ENCODE measurements at regions not wholly inside any gene's neighbourhood (a gene's known extent, or its start where the extent isn't known, plus 50 kb on each side); places are given as distances from the start of the nearest gene placed in this dataset.

- no peak for TF ChIP-seq CTCF (conservative IDR thresholded peaks at IDR 0.05; ENCODE audit: low read depth, low read length)
- TF ChIP-seq EZH2 (IDR thresholded peaks at IDR 0.05; ENCODE audit: borderline replicate concordance, low read depth, low read length, poor library complexity, severe bottlenecking), result no peak
Observed at GRCh38 chr10:94091649-94092048, 97.9 kb downstream of the PLCE1 start.
